GM20000 (cell line): ENCODE measurements at regions not wholly inside any gene's neighbourhood (a gene's known extent, or its start where the extent isn't known, plus 50 kb on each side); places are given as distances from the start of the nearest gene placed in this dataset.

Source experiments
- DNase-seq: peaks from one replicate; pipeline ENCODE4 v3.0.0; 2012; ENCODE audit warnings: low spot score
- CTCF ChIP-seq: IDR thresholded peaks from 2 replicates; pipeline ENCODE4 v1.5.1; 2012; ENCODE audit warnings: mild to moderate bottlenecking, control low read depth; ENCODE audit errors: extremely low read depth, missing control alignments

- no peak for TF ChIP-seq CTCF
- DNase-seq: no peak
These were observed 111.7 kb downstream of the ZNF280B start for GRCh38 chr22:22396741-22397291.

- TF ChIP-seq CTCF: no peak
- DNase-seq: no peak
These were observed 111.2 kb downstream of the ZNF280B start for GRCh38 chr22:22397292-22397870.

- no peak for TF ChIP-seq CTCF
- DNase-seq: no peak
These were observed 110.5 kb downstream of the ZNF280B start for GRCh38 chr22:22397875-22398524.

GRCh38 chr22:22398530-22399327 is 109.8 kb downstream of the ZNF280B start:
- TF ChIP-seq CTCF: no peak
- no peak for DNase-seq

GRCh38 chr22:22400099-22400498 is 108.4 kb downstream of the ZNF280B start:
- no peak for DNase-seq
- TF ChIP-seq CTCF: no peak

- DNase-seq: no peak
- no peak for TF ChIP-seq CTCF
These were observed 107.6 kb downstream of the ZNF280B start for GRCh38 chr22:22400964-22401363.

GRCh38 chr22:22401381-22401780 is 107.2 kb downstream of the ZNF280B start:
- DNase-seq: no peak
- no peak for TF ChIP-seq CTCF
